Glomerular visceral epithelial cell (primary cell): ENCODE measurements at regions not wholly inside any gene's neighbourhood (a gene's known extent, or its start where the extent isn't known, plus 50 kb on each side); places are given as distances from the start of the nearest gene placed in this dataset.
"Not testable (repeated sequence)": the region's sequence is repeated elsewhere in the genome, so short reads cannot be mapped to it uniquely, and the experiment has no call there.

Experiments used
- DNase-seq: peaks from one replicate; pipeline ENCODE4 v3.0.0-alpha.2; 2016; ENCODE audit errors: extremely low spot score

DNA sequence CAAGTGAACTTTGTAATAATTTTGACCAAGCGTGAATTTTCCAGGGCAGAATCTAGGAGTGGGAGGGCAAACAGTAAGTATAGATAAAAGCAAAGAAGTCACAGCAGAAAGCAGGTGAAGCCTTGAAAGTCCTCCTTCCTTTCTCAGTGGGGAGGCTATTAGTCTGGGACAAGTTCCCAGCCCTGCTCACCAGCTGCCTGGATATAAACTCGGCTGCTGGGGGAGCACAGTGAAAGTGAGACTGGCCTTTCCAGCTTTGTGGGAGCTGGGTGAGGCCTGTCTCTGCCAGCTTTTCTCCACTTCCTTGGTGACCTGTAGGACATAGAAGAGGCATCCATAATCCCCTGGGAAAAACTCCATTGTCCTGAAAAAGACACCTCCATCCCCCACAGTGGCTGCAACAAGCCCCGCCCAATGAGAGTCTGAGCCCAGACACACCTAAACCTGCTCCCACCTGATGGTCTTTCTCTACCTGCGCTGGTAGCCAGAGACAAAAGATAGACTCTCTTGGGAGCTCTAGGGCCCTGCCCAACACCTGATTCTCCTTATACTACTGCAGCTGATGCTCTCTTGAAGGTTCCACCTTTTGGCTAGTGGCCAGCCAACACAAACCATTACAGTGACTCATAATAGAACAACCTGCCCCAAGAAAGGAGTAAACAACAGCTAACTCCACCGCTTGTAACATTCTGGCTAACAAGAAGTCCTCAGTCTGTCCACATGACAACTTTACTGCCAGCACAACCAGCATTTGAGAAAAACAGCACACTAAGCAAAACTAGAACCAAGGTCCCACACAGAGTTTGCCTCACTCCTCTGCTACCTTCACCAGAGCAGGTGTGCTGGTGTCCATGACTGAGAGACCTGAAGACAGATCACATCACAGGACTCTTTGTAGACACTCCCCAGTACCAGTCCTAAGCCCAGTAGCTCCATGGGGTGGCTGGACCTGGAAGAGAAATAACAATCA is 252.2 kb upstream of the SLITRK6 start:
- DNase-seq, result peak; percentile 42

DNA sequence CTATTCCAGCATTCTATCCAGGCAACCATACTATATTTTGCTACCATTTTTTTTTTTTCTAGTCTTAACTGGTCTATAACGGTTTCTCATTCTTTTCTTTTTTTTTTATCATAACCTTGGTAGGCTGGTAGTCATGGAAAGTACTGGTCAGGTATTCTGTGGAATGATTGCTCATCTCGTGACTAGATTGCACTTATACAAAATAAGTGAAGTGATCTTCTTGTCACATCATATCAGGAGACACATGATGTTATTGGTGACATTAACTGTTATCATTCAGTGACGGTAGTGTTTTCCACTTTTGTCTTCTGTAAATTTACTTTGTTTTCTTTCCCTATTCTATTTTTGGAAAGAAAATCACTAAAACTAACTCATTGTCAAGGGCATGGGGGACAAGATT is 239.3 kb upstream of the SLITRK6 start:
- DNase-seq, result no peak

DNA sequence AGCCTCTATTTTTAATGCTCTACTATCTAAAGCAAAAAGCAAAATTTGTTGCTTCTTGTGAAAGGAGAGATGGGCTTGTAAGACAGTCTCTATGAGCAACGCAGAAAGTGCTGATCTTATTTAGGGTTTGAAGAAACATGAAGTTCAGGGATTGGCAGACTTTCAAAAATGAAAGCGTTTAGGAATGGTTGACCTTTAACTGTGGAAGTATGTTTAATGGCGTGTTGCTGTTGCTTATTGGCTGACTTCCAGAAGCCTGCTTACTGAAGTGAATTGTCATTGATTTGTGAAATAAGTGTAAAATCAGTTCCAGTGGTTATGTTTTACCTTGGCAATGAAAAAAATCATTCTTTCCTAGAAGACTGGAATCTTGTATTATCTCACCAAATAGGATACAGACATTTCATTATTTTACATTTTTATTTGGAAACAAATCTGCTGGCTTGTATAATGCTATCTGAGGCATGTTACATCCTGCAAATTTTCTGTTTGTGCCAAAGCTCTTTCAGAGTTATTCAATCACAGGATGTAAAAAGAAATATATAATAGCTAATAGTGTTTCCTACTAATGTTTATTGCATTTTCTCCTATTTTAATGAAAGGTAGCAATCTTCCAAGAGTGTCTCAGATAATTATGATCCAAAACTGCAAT is 221.3 kb upstream of the SLITRK6 start:
- DNase-seq, result peak; percentile 73

DNA sequence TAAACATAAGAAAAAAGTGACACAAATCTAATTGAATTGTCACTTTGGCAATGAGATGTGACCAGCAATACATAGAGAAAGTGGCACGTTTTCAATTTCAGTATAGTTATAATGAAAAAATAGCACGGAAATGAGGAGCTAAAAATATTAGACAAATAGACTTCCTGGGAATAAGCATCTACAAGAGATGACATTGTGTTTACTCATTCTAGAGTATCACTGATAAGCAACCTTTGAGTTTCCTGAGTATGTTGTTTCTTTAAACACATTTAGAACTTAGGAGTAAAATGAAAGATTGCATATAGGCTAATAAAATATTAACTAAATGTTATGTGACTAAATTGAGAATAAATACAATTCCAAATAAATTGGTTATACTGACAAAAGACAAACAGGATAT is 207.1 kb upstream of the SLITRK6 start:
- no peak for DNase-seq

DNA sequence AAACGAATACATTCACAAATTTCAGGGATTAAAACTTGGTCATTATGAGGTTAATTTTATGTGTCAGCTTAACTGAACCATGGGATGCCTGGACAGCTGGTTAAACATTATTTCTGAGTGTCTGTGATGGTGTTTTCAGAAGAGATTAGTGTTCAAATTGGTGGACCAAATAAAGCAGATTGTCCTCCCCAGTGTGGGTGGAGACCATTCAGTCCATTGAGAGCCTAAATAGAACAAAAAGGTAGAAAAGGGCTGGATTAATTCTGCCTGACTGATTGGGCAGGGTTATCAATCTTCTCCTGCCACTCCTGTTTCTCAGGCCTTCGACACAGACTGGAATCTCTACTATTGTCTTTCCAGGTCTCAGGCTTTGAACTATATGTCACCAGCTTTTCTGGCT is 203.8 kb upstream of the SLITRK6 start:
- DNase-seq, result peak; percentile 3

DNA sequence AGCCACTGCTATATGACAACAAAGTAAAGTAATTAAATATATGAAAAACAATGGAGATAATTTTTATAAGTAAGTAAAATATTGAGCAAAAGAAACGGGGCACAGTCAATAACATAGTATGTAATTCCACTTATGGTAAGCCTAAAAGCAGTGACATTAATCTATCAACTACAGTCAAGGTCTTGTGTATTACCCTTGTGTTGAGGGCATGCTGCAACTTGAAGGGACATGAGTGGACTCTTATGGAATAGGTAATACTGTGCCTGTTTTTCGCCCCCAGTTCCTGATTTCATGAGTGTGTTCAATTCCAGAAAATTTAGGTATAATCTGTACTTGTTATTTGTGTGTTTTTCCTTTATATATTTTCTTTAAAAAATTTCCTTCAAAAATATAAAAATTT is 201.3 kb upstream of the SLITRK6 start:
- no peak for DNase-seq

DNA sequence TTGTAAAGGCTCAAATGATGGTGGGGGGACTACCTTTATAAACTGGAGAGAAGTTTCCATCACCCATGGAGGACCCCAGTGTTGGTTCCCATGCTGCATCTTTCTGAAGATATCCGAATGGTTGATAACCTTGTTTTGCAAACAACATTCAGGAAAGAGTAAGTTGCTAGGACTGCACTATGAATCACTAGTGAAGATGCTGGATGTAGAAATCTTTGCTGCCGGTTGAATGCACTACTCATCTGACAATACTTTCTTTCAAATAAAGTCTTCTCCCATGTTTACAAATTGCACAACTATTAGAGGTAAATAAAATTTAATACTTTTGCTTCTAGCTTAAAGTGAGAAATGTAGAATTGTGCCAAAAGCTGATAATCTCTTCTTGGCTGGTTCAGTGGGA is 198.4 kb upstream of the SLITRK6 start:
- DNase-seq, result no peak

DNA sequence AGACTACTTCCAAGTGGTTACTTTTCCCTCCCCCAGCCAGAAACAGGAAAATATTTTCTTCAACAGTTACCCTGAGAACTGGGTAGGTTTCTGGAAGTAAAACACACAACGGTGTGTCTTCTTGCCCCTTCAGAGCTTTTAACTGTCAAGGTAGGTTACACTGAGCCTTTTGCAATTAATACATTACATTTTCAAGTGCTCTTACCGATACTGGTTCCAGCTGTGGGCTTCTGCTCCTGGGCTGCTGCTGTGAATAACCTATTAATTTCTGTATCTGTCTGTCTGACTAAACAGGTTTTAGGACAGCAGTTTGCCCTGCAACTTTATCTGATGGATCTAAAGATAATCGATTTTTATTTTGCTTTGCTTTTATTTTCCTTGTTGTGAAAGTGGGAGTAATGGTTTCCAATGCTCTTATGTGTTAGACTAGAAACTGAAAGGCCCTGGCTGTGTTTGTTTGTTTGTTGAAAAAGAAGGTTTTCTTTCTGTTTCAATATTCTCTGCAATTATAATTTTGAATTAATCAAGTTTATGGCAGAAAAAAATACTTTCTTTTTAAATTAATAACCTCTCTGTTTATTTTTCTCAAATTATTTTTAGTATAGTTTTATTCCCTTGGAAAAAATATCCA is 196.7 kb upstream of the SLITRK6 start:
- no peak for DNase-seq

DNA sequence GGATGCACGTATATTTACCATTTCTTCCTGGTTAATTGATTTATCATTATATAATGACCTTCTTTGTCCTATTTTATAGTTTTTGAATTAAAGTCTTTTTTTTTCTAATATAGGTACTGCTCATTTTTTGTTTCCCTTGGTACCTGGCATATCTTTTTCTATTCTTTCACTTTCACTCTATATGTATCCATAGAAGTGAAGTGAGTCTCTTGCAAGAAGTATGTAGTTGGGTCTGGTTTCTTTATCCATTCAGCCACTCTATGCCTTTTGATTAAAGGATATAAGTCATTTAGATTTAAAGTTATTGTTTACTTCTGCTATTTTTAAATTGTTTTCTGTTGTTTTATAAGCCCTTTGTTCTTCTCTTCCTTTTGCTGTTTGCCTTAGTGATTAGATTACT is 194.3 kb upstream of the SLITRK6 start:
- DNase-seq, result no peak

DNA sequence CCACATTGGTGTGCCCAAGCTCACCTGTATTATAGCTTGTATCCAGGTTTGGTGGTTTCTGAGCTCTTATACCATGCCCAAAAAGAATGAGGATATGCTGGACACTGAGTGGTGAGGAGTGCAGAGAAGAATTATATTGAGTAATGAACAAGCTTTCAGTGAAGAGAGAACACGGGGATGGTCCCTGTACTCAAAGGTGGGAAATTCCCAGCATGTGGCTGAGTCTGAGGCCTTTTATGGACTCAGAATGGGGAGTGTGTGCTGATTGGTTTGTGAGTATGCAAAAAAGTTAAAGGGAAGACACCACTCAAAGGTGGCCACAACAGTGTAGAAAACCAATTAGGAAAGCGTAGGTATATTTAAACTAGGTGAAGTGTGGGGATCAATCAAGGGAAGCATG is 191.2 kb upstream of the SLITRK6 start:
- no peak for DNase-seq

DNA sequence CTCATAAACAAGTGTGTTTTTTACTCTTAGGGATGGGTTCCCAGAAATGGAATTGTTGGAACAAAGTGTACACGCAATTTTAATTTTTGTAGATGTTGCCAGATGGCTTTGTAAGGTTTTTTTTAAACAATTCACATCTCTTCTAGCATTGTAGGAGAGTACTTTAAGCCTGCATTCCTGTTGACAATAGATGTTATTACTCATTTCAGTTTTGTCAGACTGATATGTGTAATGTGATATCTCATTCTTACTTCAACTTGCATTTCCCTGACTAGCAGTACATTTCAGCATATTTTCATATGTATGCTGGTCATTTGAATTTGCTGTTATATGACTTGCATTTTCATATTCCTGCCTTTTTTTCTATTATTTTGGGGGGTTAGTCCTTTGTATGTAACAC is 186.6 kb upstream of the SLITRK6 start:
- no peak for DNase-seq

DNA sequence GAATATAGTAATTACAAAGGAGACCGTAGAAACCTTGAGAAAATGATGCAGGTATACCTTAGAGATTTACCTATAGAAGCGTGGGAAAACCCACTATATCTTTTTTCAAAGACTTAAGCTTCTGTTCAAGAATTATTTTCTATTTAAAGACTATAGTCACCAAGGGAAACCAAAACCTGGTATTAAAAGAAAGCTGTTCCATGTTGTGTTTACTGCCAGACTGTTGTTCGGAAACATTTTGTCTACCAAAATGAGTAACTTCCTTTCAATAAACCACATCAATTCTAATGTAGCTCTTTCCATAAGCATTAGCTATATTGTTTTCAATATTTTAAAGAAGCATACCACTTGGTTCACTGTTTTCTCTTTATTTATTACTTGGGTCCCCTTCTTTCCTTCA is 182.9 kb upstream of the SLITRK6 start:
- DNase-seq, result no peak

DNA sequence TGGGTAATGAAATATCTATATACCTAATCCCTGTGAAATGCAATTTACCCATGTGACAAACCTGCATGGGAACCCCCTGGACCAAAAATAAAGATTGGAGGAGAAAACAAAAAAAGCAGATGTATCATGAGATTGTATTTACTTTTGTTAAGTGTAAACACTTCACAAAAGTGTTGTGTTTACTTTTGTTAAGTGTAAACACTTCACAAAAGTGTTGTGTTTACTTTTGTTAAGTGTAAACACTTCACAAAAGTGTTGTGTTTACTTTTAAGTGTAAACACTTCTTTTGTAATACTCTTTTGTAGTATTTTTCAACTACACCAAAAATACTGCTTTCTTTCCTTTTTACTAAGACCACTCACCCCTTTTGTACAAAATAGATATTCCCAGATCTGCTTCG is 181.2 kb upstream of the SLITRK6 start:
- DNase-seq, result not testable (repeated sequence)

DNA sequence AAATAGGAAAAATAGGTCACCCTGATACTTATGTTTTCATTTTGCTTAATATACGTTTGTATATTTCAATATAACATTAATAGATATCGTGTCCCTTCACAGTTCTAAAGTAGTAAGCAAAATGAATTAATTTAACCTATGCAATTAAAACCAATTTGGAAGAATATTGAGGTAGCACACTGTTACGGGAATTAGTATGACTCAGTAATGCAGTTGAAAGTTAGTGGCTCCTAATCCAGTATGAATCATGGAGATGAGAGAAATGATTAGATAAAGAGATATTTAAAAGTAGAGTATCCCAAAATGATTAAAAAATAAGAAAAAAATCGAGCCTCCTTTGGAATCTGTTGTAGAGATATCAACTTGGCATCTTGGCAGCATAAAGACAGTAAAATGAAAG is 177.0 kb upstream of the SLITRK6 start:
- DNase-seq, result no peak

DNA sequence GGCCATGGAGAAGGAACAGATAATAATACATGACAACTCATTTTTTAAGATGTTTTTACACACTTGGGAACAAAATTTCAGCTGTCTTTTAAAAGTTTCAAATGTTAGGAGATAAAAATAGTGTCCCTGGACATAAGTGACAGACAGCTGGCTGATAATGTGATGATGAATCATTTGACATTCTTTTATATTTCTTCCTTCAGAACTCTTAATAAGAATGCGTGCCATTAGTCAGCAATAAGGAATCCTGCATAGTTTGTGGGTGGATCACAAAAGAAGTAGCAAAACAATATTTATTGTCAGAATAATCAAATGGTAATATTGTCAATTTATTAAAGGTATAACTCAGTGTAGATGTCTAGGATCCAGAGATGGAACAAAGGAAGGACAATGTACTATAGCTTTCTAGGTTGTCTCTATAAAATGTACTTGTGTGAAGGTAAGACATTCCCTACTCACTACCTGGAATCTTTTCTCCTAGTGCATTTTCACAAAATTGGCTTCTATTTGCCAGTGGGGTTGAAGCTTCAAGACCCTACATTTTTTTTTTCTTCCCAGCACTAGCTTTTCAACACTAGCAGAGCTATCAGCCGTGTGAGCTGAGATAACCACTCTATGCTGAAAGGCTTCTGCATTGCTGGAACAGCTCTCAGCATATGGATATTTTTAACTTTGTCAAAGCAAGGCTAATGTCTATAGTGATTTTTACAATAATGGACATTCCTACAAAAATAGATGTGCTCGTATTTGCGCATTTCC is 175.6 kb upstream of the SLITRK6 start:
- DNase-seq, result peak; percentile 18

DNA sequence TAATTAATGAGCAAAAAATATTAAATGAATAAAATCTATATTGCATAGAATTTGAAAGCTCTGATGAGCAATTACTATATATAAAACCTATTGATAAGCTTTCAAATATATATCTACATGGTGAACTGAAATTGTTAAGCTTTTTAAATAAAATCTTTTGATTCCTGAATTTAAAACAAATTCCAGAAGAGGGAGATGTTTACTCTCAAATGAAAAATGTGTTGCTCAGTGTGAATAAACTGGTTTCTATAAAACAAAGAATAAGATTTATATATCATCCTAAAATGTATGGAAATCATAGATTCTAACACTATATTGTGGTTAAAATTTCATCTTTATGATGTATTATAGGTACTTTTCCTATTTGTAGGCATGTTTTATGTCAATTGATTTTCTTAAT is 171.5 kb upstream of the SLITRK6 start:
- peak; percentile 4 for DNase-seq

DNA sequence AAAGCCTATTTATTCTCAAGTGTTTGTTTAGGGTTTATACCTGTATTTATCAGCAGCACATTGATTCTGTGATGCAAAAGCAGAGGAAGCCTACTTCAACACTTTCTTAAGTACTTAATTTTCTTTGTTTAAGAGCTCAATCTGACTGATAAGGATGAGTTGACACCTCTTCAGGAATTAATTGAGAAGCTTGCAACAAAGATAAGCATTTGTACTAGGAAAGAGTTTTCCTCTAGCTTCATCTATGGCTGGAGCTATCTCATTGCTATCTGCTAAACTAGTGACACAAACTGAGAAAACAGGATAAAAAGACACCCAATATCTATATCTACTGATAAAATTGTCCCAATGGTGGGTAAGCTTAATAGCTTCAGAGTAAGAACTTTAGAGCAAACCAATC is 170.1 kb upstream of the SLITRK6 start:
- no peak for DNase-seq

DNA sequence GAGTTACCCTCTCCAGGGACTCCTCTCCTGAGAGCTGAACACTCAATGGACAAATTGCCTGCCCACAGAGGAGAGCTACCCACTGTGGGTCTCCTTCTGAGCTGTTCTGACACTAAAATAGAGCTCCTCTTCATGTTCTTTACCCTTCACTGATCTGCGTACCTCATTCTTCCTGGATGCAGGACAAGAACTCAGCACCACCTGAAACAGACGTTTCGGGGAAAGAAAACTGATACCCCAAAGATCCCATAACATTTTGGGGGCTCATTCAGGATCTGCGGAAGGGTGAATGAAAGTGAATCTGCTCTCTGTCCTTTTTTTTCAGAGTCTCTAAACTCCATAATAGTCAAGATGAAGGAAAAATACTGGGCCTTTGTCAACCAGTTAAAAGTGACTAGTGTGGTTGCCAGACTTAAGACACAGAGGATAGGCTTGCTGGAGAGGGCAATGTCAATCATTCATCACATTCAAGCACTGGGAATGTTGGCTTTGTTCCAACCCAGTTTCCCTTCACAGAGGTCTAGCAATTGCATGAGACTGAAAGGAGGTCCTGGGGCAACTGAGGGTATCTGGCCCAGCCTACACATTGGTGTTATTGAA is 136.7 kb upstream of the SLITRK6 start:
- no peak for DNase-seq

DNA sequence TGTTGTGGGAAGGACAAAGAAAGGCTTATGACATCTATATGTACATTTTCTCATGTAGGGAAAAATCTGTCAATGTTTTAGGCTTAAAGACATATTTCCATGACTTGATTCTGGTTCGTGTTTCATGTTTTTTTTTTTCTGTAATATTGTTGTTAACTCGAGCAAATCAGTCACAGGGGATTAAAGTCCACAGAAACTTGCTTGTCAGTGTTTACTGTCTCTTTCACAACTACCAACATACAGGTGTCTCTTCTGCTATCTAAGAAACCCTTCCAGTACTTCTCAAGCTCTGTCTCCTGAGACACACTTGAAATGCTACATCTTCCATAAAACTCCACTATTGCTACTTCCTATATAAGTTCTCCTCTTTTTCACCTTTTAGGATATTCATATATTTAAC is 130.9 kb upstream of the SLITRK6 start:
- DNase-seq, result no peak

DNA sequence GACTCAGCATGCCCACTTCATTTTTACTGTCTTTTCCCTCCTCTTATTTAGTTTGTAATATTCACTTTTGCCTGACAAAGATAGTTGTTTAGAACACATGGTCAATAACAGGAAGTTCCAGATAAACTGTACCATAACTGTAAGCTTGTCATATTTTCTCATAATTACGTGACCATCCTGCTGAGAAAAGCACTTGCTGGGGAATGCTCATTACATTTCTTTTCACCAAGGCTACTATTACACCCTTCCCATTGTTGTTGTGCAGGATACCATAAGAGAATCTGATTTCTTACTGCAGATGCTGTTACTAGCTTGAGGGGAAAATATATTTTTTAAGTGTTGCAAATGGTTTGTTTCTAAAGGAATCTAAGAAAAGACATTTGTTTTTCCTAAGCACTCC is 111.7 kb upstream of the SLITRK6 start:
- DNase-seq, result no peak

DNA sequence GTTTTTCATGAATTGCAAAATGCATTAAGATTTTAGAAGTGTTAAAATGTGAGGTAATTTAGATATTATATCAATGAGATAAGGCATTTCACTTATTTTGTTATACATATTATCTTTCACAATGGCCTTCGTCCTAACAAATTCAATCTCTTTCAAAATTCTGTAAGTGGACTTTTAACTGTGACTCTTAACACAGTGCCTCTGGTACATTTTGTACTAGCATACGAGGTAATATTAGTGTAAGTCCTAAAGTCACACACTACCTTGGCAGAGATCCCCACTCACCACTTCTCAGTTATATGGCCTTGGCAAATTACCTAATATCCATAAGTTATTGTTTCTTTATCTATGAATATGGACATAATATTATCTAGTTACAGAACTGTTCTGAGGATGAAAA is 101.3 kb upstream of the SLITRK6 start:
- DNase-seq, result no peak
